Activated CD8-positive, alpha-beta T cell treated with anti-CD3 and anti-CD28 coated beads for 36 hours (primary cell): ENCODE measurements at regions not wholly inside any gene's neighbourhood (a gene's known extent, or its start where the extent isn't known, plus 50 kb on each side); places are given as distances from the start of the nearest gene placed in this dataset.

Experiments used
- ATAC-seq: fragments of 200-7000 bp; cut with Tn5 transposase; one replicate; pipeline ENCODE4 v1.10.0; 2021; ENCODE audit warnings: mild to moderate bottlenecking, moderate library complexity
- CTCF ChIA-PET: fragments of 350-600 bp; sonication (Branson Sonifier 250); formaldehyde crosslinking; loops from one replicate; lab custom pipeline; 2021; ENCODE audit warnings: antibody characterized with exemption; lab: Charles Lee
- POLR2A ChIA-PET: fragments of 350-600 bp; sonication (Branson Sonifier 250); formaldehyde crosslinking; loops from one replicate; lab custom pipeline; 2021; ENCODE audit warnings: antibody characterized with exemption; lab: Charles Lee
- DNase-seq: peaks from one replicate; pipeline ENCODE4 v3.0.0-alpha.2; 2020
- H3K27ac Mint-ChIP-seq: one replicate; pipeline ENCODE4 v1.8.0; 2021; ENCODE audit warnings: mild to moderate bottlenecking, mixed read lengths
- H3K27me3 Mint-ChIP-seq: one replicate; pipeline ENCODE4 v1.8.0; 2021; ENCODE audit warnings: mixed read lengths
- H3K36me3 Mint-ChIP-seq: one replicate; pipeline ENCODE4 v1.8.0; 2021; ENCODE audit warnings: low read depth, mixed read lengths
- H3K4me1 Mint-ChIP-seq: one replicate; pipeline ENCODE4 v1.8.0; 2021; ENCODE audit warnings: low read depth, mixed read lengths
- H3K4me3 Mint-ChIP-seq: one replicate; pipeline ENCODE4 v1.8.0; 2021; ENCODE audit warnings: mild to moderate bottlenecking, moderate library complexity, mixed read lengths
- H3K9me3 Mint-ChIP-seq: one replicate; pipeline ENCODE4 v1.8.0; 2021; ENCODE audit warnings: mixed read lengths
- intact Hi-C: fragments of 100-400 bp; cut with micrococcal nuclease; formaldehyde crosslinking; loops from one replicate; pipeline ENCODE4 v1.10.0; 2022
- TF ChIP-seq, protein P1 (sequence below): fragments of 200-600 bp; IDR thresholded peaks from one replicate; pipeline ENCODE4 v1.8.0; 2022; ENCODE audit warnings: antibody characterized with exemption, mild to moderate bottlenecking

DNA sequence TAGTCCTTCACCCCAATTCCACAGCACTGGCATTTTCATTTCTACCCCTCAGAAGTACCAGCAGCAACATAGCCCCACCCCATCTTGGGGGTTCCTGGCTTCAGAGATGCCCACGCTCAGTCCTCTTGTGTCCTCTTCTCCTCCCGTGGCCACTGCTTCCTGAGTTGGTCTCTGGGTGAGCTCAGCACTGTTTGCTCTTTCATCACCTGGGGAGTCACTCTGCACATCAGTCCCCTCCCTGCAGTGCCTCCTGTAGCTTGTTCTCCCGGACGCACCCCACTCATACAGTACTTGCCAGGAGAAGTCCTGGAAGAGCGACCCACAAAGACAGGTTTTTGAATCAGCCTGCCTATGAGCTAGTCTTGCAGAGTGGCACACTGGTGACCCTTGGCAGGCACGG, 63.8 kb downstream of the GSC start:
- Mint-ChIP-seq H3K4me1 (no peaks in the 10 kb centered on the region), H3K36me3 (no peaks in the 10 kb centered on the region), H3K27me3 (peaks cover 7% of the 10 kb centered on the region), H3K9me3 (no peaks in the 10 kb centered on the region), H3K4me3 (no peak overlapping the region), H3K27ac (no peak overlapping the region)
- TF ChIP-seq, protein P1, sequence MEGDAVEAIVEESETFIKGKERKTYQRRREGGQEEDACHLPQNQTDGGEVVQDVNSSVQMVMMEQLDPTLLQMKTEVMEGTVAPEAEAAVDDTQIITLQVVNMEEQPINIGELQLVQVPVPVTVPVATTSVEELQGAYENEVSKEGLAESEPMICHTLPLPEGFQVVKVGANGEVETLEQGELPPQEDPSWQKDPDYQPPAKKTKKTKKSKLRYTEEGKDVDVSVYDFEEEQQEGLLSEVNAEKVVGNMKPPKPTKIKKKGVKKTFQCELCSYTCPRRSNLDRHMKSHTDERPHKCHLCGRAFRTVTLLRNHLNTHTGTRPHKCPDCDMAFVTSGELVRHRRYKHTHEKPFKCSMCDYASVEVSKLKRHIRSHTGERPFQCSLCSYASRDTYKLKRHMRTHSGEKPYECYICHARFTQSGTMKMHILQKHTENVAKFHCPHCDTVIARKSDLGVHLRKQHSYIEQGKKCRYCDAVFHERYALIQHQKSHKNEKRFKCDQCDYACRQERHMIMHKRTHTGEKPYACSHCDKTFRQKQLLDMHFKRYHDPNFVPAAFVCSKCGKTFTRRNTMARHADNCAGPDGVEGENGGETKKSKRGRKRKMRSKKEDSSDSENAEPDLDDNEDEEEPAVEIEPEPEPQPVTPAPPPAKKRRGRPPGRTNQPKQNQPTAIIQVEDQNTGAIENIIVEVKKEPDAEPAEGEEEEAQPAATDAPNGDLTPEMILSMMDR = no peak
- DNase-seq (no peak), ATAC-seq (no peak)
- ChIA-PET CTCF (interaction anchor here (1.7 kb wide), 1 partner anchor 16 kb away, joined by 5 read pairs; no protein-coding TSS in a partner anchor), POLR2A (interaction anchor here (0.6 kb wide), 1 partner anchor 298 kb away, joined by 3 read pairs; no protein-coding TSS in a partner anchor)
- intact Hi-C loops = no loop called here

DNA sequence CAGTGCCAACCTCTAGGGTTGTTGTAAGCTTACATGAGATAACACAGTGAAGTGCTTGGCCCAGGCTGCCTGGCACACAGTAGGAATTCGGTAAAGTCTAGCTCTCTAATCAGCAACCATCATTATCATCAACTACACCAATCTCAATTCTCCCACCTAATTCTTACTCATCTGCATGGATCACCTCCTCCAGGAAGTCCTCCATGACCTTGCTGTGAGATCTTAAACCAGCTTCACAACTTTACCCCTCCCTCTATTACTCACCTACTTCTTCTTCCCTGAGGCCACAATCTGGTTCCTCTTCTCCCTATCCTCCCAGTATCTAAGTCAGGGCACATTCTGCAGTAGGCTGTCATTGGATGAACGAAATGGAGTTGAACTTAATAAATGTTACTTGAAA, 67.3 kb downstream of the GSC start:
- DNase-seq (no peak), ATAC-seq (no peak)
- Mint-ChIP-seq H3K9me3 (no peaks in the 10 kb centered on the region), H3K4me3 (no peak overlapping the region), H3K27me3 (peaks cover under 1% of the 10 kb centered on the region), H3K27ac (no peak overlapping the region), H3K36me3 (no peaks in the 10 kb centered on the region), H3K4me1 (no peaks in the 10 kb centered on the region)
- POLR2A ChIA-PET = no interaction called here
- TF ChIP-seq, protein P1 = no peak
- intact Hi-C loops = no loop called here
- CTCF ChIA-PET = no interaction called here

- Mint-ChIP-seq H3K9me3 (no peaks in the 10 kb centered on the region), H3K4me1 (no peaks in the 10 kb centered on the region), H3K27me3 (no peaks in the 10 kb centered on the region), H3K36me3 (no peaks in the 10 kb centered on the region), H3K27ac (no peak overlapping the region), H3K4me3 (no peak overlapping the region)
- TF ChIP-seq, protein P1 = no peak
- POLR2A ChIA-PET = no interaction called here
- CTCF ChIA-PET = no interaction called here
- no peak for DNase-seq
- intact Hi-C loops = no loop called here
- no peak for ATAC-seq
These were observed 68.0 kb downstream of the GSC start for GRCh38 chr14:94701861-94702370.

GRCh38 chr14:94700336-94700735, 69.6 kb downstream of the GSC start:
- H3K4me1 Mint-ChIP-seq = no peaks in the 10 kb centered on the region
- intact Hi-C loops = no loop called here
- ChIA-PET CTCF (no interaction called here), POLR2A (no interaction called here)
- TF ChIP-seq, protein P1 = no peak
- no peaks in the 10 kb centered on the region for H3K9me3 Mint-ChIP-seq
- no peaks in the 10 kb centered on the region for H3K27me3 Mint-ChIP-seq
- no peaks in the 10 kb centered on the region for H3K36me3 Mint-ChIP-seq
- ATAC-seq = no peak
- H3K4me3 Mint-ChIP-seq = no peak overlapping the region
- DNase-seq = no peak
- no peak overlapping the region for H3K27ac Mint-ChIP-seq

GRCh38 chr14:94699831-94700230, 70.1 kb downstream of the GSC start:
- H3K9me3 Mint-ChIP-seq = no peaks in the 10 kb centered on the region

More at GRCh38 chr14:94699831-94700230, 70.1 kb downstream of the GSC start:
- DNase-seq (no peak), ATAC-seq (no peak)
- Mint-ChIP-seq H3K4me3 (no peak overlapping the region), H3K27me3 (no peaks in the 10 kb centered on the region), H3K27ac (no peak overlapping the region), H3K4me1 (no peaks in the 10 kb centered on the region), H3K36me3 (no peaks in the 10 kb centered on the region)
- POLR2A ChIA-PET = no interaction called here
- intact Hi-C loops = loop anchor here (10.0 kb wide), 1 partner anchor 395 kb away; no protein-coding TSS in a partner anchor
- CTCF ChIA-PET = no interaction called here
- TF ChIP-seq, protein P1 = no peak
